Stimulated activated CD4-positive, alpha-beta T cell treated with anti-CD3 and anti-CD28 coated beads, Interleukin-15, amount 100 ng/mL, for 48 hours (primary cell): ENCODE measurements at regions not wholly inside any gene's neighbourhood (a gene's known extent, or its start where the extent isn't known, plus 50 kb on each side); places are given as distances from the start of the nearest gene placed in this dataset.
"Not testable (repeated sequence)": the region's sequence is repeated elsewhere in the genome, so short reads cannot be mapped to it uniquely, and the experiment has no call there.

ENCODE experiments used
- DNase-seq, 2 donors: peaks; one replicate each; pipeline ENCODE4 v3.0.0-alpha.2; 2020; ENCODE audit warnings: low read depth in 2 of 2

DNA sequence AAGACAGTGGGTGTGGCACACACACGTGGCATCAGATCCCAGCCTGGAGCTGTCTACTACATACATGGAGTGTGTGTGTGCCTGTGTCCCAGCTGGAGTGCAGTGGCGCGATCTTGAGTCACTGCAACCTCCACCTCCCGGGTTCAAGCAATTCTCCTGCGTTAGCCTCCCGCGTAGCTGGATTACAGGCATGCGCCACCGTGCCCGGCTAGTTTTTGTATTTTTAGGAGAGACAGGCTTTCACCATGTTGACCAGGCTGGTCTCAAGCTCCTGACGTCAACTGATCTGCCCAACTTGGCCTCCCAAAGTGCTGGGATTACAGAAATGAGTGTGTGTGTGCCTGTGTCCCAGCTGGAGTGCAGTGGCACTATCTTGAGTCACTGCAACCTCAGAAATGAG lies 108.8 kb downstream of the IL12A start:
- no peak for DNase-seq

DNA sequence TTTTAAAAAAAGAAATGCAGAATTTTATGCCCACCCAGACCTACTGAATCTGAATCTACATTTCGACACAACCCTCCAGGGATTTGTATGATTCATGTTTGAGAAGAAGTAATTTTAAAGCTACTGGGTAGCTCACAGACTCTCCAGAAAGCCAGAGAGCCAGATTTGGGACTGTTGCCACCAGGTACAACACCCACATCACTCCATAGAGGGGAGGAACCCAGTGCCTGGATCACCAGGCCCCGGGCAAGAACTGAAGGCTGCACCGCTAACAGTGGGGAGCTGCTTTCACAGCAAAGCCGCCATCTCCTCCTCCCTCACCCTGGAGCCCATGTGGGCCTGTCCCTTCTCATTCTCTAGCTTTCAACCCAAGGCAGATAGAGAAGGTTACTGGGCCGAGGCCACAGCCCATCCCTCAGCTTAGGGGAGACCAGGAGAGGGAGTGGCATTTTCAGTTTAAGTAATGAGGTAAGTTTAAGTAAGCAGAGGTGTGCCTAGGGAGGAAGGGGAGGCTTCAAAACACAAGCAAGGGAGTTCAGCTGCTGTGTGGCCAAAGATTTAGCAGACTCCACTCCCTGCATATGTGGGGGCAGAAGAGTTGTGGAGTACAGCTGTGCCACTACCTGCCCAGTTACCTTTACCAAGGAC lies 109.8 kb downstream of the IL12A start:
- DNase-seq: no peak

GRCh38 chr3:160098926-160099626 lies 110.4 kb downstream of the IL12A start:
- no peak for DNase-seq

DNA sequence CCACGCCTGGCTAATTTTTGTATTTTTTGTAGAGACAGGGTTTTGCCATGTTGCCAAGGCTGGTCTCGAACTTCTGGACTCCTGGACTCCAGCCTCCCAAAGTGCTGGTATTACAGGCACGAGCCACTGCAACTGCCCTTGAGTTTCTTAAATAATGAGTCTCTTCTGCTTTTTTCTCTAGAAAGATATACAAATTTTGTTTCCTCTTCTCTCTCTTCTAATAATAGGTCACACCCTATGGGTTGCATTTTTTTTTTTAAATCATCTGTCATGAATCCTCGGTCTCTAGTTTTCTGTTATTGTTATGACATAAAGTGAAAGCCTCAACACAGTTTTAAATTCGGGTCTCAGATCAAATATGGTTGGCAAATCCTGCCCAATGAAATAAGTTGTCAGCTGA lies 111.2 kb downstream of the IL12A start:
- DNase-seq: no peak

- no peak for DNase-seq
Measured at GRCh38 chr3:160100610-160101009, 112.0 kb downstream of the IL12A start.

DNA sequence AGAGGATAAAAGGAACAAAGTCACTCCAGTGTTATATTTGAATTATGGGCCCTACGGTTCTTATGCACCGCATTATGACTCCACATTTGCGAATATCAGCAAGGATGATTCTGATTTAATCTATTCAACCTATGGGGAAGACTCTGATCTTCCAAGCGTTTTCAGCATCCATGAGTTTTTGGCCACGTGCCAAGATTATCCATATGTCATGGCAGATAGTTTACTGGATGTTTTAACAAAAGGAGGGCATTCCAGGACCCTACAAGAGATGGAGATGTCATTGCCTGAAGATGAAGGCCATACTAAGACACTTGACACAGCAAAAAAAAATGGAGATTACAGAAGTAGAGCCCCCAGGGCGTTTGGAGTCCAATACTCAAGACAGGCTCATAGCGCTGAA lies 113.4 kb downstream of the IL12A start:
- DNase-seq: not testable (repeated sequence)

DNA sequence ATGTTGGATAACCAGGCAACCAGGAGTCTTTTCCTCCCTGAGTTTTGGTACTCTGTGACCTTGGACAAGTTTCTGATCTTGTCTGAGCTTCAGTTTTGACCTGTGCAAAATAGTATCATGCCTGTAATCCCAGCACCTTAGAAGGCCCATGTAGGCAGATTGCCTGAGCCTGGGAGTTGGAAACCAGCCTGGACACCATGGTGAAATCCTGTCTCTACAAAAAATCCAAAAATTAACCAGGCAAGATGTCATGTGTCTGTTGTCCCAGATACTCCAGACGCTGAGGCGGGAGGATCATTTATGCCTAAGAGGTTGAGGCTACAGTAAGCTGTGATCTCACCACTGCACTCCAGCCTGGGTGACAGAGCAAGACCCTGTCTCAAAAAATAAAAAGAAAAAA lies 114.8 kb downstream of the IL12A start:
- DNase-seq: no peak

DNA sequence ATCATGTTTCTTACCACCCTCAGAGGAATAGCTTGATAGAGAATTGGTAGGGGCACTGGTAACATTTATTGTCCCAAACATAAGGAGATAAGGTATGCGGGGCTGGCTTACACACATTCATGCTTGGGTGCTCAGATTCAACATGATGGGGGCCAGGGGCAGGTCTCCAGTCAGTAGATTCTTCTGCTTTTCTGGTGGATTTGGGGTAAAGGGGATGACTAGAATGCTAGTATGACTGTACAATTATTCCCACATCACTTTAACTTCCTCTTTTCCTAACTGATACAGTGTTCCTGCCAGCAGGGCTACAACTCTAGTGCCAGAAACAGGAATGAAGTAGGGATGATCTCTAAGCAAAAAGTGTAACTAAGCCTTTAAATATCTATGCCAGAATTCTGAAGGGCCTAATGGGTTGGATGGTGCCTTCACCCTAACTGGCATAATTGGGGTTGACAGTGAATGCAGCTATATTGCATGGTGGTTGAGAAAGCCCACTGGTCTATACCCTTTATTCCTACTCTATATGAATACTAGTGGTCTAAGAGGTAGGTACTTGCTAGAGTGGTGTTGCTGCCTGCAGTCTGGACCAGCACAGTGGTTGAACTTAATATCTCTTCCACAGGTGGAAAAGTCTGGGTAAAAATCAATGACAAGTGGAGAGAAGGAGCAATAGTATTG lies 117.4 kb downstream of the IL12A start:
- no peak for DNase-seq

GRCh38 chr3:160106905-160107861 lies 118.0 kb upstream of the C3orf80 start:
- DNase-seq: no peak

- no peak for DNase-seq
Measured at GRCh38 chr3:160108362-160108761, 116.9 kb upstream of the C3orf80 start.

GRCh38 chr3:160112481-160112880 lies 112.7 kb upstream of the C3orf80 start:
- DNase-seq: no peak

DNA sequence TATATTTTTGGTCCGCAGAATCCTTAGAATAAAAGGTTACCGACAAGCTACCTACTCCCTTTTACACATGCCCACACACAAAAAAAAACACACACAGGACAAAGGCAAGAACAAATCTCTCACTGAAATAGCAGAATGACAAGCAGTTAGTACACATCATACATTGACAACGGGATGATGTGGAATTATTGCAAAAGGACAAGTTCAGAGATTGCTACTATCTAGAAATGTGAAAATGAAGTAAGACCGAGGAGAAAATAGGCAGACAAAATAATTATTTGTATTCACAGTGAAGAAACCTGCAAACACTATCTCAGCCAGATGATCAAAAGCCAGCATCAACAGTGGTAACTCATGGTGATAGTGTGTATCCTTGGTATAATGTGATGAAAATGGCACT lies 112.2 kb upstream of the C3orf80 start:
- DNase-seq: no peak

DNA sequence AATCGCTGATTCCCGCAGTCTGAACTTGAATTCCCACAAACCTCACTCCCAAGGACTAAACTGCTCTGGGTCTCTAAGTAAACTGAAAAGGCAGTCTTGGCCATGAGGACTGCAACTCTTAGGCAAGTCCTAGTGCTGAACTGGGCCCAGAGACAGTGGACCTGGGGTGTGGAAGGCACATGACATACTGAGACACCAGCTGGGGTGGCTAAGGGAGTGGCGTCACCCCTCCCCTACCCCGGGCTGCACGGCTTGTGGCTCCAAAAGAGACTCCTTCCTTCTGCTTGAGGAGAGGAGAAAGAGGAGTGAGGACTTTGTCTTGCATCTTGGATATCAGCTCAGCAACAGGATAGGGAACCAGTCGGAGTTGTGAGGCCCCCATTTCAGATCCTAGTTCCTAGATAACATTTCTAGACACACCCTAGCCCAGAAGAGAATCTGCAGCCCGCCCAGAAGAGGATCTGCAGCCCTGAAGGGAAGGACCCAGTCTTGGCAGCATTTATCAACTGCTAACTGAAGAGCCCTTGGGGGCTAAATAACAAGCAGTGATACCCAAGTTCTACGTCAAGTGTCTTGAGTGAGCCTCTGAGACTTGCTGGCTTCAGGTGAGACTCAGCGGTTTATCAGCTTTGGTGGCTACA lies 110.7 kb upstream of the C3orf80 start:
- DNase-seq: no peak

DNA sequence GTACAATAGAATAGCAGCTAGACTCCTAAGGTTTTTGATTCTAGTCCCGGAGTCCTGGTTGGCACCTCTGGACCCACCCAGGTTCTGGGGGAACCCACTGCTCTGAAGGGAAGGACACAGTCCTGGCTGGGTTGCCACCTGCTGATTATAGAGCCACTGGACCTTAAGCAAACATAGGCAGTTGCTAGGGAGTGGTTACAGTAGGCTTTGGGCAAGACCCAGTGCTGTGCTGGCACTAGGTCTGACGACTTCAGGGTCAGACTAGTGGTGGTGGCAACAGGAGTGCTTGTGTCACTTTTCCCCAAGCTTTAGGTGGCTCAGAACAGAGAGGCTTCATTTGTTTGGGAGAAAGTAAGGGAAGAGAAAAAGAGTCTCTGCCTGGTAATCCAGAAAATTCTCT lies 109.8 kb upstream of the C3orf80 start:
- no peak for DNase-seq

- DNase-seq: no peak
Measured at GRCh38 chr3:160124224-160124623, 101.0 kb upstream of the C3orf80 start.

DNA sequence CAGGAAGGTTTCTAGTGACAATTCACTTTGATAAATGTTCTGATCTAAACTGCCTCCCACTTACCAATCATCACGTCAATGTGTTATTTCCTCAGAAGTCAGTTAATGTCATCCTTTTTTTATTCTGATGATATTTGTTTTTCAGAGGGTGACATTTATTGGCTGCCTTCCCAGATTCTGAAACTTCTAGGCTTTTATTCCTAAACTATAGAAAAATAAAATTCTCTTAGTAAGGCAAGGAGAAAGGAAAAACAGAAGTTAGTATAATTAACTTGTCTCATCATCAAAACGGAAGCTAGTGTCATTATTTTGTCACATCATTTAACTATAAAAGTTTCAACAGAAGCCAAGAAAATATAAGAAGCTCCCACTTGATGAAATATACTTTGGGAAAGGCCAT lies 100.0 kb upstream of the C3orf80 start:
- DNase-seq: no peak

DNA sequence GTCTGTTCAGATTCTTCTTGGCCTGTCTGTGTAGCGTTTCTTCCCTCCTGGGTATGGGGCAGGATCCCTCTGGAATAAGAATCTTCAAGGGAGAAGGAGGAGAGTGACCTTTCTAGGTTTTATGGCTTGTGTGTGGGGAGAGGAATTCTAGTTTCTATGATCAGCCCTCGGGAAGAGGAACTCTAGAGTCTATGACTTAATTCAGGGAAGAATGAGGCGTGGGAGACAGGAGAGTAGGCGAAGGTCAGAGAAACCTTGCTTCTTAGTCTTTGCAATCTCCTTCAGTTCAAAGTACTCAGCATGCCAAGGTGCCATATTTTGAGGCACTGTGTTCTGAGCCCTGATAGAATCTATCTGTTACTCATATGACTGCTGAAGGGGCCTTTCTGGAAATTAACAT lies 99.2 kb upstream of the C3orf80 start:
- DNase-seq: no peak

DNA sequence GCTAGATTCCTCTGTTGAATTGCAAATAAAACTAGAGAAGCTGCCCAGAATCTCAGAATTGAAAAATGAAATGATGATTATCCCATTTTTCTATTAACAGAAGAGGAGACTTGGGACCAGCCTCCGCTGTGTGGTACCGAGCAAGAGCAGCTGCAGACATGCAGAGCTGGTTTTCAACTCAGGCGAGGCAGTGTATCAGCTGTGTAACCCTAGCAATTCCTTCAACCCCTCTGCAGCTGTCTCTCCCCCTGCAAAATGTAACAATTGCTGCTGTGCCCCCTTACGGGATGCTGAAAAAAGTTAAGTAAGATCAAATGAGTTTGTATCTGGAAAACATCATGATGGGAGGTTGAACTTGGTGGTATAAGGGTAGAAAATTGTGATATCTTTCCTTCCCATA lies 98.5 kb upstream of the C3orf80 start:
- no peak for DNase-seq

DNA sequence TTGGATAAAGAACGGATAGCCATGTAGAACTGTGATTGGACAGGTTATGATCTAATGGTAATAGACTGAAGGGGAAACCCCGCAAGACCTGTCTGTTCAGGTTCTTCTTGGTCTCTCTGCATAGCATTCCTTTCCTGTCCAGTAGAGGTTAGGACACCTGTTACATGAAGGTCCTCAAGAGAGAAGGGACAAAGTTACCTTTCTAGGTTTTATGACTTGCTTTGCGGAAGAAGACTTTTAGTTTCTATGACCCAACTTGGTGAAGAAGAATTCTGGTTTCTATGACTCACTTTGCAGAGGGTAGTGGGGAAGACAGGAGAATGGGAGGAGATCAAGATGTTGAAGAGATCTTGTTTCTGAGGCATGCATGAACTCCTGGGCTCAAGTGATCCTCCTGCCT lies 97.9 kb upstream of the C3orf80 start:
- DNase-seq: no peak

DNA sequence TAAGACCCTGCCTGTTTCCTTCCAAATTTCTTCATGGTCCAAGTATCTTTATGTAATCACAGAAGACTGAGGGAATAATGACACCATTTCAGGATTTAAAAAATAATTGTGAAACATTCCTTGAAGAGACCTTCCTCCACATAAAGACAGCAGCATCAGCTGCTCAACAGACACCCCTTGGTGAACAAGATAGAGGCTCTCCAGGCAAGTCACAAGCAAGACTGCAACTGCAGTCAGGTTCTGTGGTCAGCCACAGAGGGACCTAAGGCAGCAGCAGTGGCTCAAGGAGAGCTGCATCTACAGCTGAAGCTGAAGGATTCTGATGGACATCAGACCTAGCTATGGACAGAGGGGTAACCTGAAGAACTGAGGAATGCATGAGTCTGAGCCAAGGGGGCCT lies 97.2 kb upstream of the C3orf80 start:
- DNase-seq: no peak

DNA sequence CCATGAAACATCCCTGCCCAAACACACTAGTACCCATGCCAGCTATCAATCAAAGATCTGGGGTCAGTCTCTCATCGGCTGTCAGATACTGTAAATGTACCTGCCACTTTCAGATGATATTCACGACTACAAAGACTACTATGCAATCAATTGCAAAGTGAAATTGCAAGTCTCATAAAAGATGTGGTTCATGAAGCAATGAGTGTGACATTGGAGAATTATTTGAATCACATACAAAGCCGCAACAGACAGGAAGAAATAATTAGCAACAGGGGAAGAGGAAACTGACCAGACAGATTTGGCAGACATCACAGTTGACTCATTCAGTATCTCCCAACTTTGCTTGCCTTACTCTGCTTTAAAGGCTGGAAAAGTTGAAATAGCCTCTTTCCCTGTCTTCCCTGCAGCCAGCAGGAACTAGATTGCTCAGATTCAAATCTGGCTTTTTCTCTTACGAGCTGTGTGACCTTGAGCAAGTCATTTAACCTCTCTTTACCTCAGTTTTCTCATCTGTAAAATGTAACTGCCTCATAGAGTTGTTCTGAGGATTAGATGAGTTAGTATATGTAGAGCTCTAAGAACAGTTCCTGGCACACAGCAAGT lies 95.7 kb upstream of the C3orf80 start:
- DNase-seq: no peak
